Thyroid gland (tissue), 4 donors: ENCODE measurements at regions not wholly inside any gene's neighbourhood (a gene's known extent, or its start where the extent isn't known, plus 50 kb on each side); places are given as distances from the start of the nearest gene placed in this dataset.

Experiments used
- DNase-seq, 2 donors: peaks; one replicate each; pipeline ENCODE4 v3.0.0-alpha.2; 2019
- H3K27ac ChIP-seq, 3 donors: fragments of 200-600 bp; sonication (generic); 1 replicate in 2 of 3; 2 replicates in 1 of 3; pipeline ENCODE4 v1.5.1; 2016 to 2019; ENCODE audit warnings: mild to moderate bottlenecking in 1 of 3, moderate library complexity in 1 of 3
- H3K27me3 ChIP-seq: fragments of 200-600 bp; sonication (generic); one replicate; pipeline ENCODE4 v1.5.1; 2019
- H3K36me3 ChIP-seq, 2 donors: fragments of 200-600 bp; sonication (generic); one replicate each; pipeline ENCODE4 v1.5.1; 2016 to 2019
- H3K4me1 ChIP-seq, 2 donors: fragments of 200-600 bp; sonication (generic); one replicate each; pipeline ENCODE4 v1.5.1; 2017 to 2019
- H3K4me3 ChIP-seq, 3 donors: fragments of 200-600 bp; sonication (generic); replicated peaks in 1 of 3; 1 replicate in 2 of 3; 2 replicates in 1 of 3; pipeline ENCODE4 v1.5.1; 2016; ENCODE audit warnings: mild to moderate bottlenecking in 1 of 3
- H3K9me3 ChIP-seq: fragments of 200-600 bp; sonication (generic); one replicate; pipeline ENCODE4 v1.5.1; 2017
- POLR2A ChIP-seq, 2 donors: fragments of 450-650 bp; IDR thresholded peaks; one replicate each; pipeline ENCODE4 v1.6.1; 2017; ENCODE audit warnings: antibody characterized with exemption in 2 of 2, mild to moderate bottlenecking in 2 of 2, moderate library complexity in 1 of 2
- WGBS, 2 donors: methylation state at CpG; one replicate each; pipeline ENCODE4 v1.1.5; 2017; 5-methylcytosine and 5-hydroxymethylcytosine counted together
- intact Hi-C: fragments of 100-400 bp; cut with DNase I; formaldehyde crosslinking; loops from one replicate; pipeline ENCODE4 v1.15.1; 2023
- TF ChIP-seq, protein P1 (sequence below), 6 experiments: fragments of 200-600 bp in 3 of 6; fragments of 450-650 bp in 3 of 6; sonication (generic) in 3 of 6; IDR thresholded peaks; one replicate each; pipeline ENCODE4 v1.5.1; 2016 to 2019; ENCODE audit warnings: antibody characterized with exemption in 6 of 6, mild to moderate bottlenecking in 2 of 6, inconsistent platforms in 1 of 6, moderate library complexity in 1 of 6

- DNase-seq, result no peak
- Histone ChIP-seq H3K4me1 (no peaks in the 10 kb centered on the region), H3K36me3 (no peaks in the 10 kb centered on the region), H3K27me3 (no peaks in the 10 kb centered on the region), H3K4me3 (no peak overlapping the region), H3K27ac (no peak overlapping the region), H3K9me3 (no peaks in the 10 kb centered on the region)
- intact Hi-C loops, result no loop called here
- TF ChIP-seq, protein P1, sequence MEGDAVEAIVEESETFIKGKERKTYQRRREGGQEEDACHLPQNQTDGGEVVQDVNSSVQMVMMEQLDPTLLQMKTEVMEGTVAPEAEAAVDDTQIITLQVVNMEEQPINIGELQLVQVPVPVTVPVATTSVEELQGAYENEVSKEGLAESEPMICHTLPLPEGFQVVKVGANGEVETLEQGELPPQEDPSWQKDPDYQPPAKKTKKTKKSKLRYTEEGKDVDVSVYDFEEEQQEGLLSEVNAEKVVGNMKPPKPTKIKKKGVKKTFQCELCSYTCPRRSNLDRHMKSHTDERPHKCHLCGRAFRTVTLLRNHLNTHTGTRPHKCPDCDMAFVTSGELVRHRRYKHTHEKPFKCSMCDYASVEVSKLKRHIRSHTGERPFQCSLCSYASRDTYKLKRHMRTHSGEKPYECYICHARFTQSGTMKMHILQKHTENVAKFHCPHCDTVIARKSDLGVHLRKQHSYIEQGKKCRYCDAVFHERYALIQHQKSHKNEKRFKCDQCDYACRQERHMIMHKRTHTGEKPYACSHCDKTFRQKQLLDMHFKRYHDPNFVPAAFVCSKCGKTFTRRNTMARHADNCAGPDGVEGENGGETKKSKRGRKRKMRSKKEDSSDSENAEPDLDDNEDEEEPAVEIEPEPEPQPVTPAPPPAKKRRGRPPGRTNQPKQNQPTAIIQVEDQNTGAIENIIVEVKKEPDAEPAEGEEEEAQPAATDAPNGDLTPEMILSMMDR (IDR thresholded peaks at IDR 0.05), result no peak
- no peak for TF ChIP-seq POLR2A (IDR thresholded peaks at IDR 0.05)
- 53 to 56% methylated on average over 4 of the region's 4 CpGs for WGBS, 2 donors
Observed at GRCh38 chr1:72678683-72679082, 396.3 kb upstream of the NEGR1 start.

- H3K4me3 ChIP-seq, result no peak overlapping the region
- 77 to 80% methylated on average over 2 of the region's 2 CpGs for WGBS, 2 donors
- intact Hi-C loops, result no loop called here
Observed at GRCh38 chr1:72670902-72671301, 388.6 kb upstream of the NEGR1 start.

DNA sequence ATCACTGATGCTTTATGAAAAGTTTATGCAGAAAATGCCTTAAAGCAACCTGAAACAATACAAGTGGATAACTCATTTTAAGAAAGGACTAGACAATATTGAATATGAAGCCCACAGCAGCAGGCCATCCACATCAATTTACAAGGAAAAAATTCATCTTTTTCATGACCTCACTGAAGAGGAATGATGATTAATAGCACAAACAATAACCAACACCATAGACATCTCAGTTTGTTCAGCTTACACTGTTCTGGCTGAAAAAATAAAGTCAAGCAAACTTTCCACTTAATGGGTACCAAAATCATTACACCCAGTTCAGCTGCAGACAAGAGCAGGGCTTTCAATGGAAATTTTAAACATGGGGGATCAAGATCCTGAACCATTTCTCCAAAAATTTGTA lies 380.6 kb upstream of the NEGR1 start:
- H3K27ac ChIP-seq, result no peak overlapping the region
- H3K4me3 ChIP-seq, result no peak overlapping the region
- no peak for DNase-seq
- no peaks in the 10 kb centered on the region for H3K27me3 ChIP-seq
- intact Hi-C loops, result no loop called here
- H3K9me3 ChIP-seq, result no peaks in the 10 kb centered on the region
- TF ChIP-seq POLR2A (IDR thresholded peaks at IDR 0.05), result no peak
- TF ChIP-seq, protein P1 (IDR thresholded peaks at IDR 0.05), result no peak
- H3K4me1 ChIP-seq, result no peaks in the 10 kb centered on the region
- H3K36me3 ChIP-seq, result no peaks in the 10 kb centered on the region

More at GRCh38 chr1:72670902-72671301, 388.6 kb upstream of the NEGR1 start:
- Histone ChIP-seq H3K36me3 (no peaks in the 10 kb centered on the region), H3K4me1 (no peaks in the 10 kb centered on the region), H3K27me3 (no peaks in the 10 kb centered on the region), H3K9me3 (no peaks in the 10 kb centered on the region), H3K27ac (no peak overlapping the region)
- TF ChIP-seq, protein P1 (IDR thresholded peaks at IDR 0.05), result no peak
- TF ChIP-seq POLR2A (IDR thresholded peaks at IDR 0.05), result no peak
- no peak for DNase-seq

- H3K4me3 ChIP-seq, result no peak overlapping the region
- no peak overlapping the region for H3K27ac ChIP-seq
- TF ChIP-seq POLR2A (IDR thresholded peaks at IDR 0.05), result no peak
- TF ChIP-seq, protein P1 (IDR thresholded peaks at IDR 0.05), result no peak
- intact Hi-C loops, result no loop called here
- no peaks in the 10 kb centered on the region for H3K36me3 ChIP-seq
- no peaks in the 10 kb centered on the region for H3K4me1 ChIP-seq
- 64 to 80% methylated on average over 5 of the region's 5 CpGs for WGBS, 2 donors
- no peaks in the 10 kb centered on the region for H3K27me3 ChIP-seq
- no peaks in the 10 kb centered on the region for H3K9me3 ChIP-seq
- DNase-seq, result no peak
Observed at GRCh38 chr1:72650843-72651435, 368.6 kb upstream of the NEGR1 start.

- no peak overlapping the region for H3K4me3 ChIP-seq
- TF ChIP-seq POLR2A (IDR thresholded peaks at IDR 0.05), result no peak
- TF ChIP-seq, protein P1 (IDR thresholded peaks at IDR 0.05), result no peak
- WGBS, 2 donors, result 62 to 79% methylated on average over 3 of the region's 3 CpGs
- no peaks in the 10 kb centered on the region for H3K9me3 ChIP-seq
- no peaks in the 10 kb centered on the region for H3K4me1 ChIP-seq
- no peaks in the 10 kb centered on the region for H3K36me3 ChIP-seq
- no peak for DNase-seq
- H3K27me3 ChIP-seq, result no peaks in the 10 kb centered on the region
- no peak overlapping the region for H3K27ac ChIP-seq
- intact Hi-C loops, result no loop called here
Observed at GRCh38 chr1:72649991-72650390, 367.7 kb upstream of the NEGR1 start.
